GM19043 (cell line): ENCODE measurements at regions not wholly inside any gene's neighbourhood (a gene's known extent, or its start where the extent isn't known, plus 50 kb on each side); places are given as distances from the start of the nearest gene placed in this dataset.

Source experiments
- ATAC-seq: cut with Tn5 transposase; IDR thresholded peaks from one replicate; pipeline ENCODE4 v1.9.1; 2021; ENCODE audit warnings: low read depth; ENCODE audit not compliant: unreplicated experiment

- peak; percentile 84 for ATAC-seq
Measured at GRCh38 chr10:111338805-111339204, 262.0 kb downstream of the ADRA2A start.

DNA sequence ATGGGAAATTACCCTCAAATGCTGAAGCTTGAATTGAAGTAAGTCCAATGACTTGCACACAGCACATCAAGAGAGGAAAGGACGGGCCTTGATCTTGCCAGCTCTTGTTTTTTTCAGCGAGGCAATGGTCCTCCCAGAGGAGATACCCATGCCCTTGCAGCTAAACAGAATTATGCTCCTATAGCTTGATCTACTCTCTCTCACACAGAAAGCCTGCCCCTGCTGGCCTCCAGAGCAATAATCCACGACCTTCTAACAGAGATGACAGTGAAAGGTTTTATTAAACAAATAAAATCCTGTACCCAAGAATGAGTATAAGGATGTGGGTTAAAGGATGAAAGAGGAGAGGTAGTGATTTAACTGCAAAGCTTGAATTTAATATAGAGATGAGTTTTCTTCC is 268.0 kb downstream of the ADRA2A start:
- no peak for ATAC-seq

- ATAC-seq: no peak
Measured at GRCh38 chr10:111347386-111348013, 270.7 kb downstream of the ADRA2A start.

GRCh38 chr10:111348076-111348475 is 271.2 kb downstream of the ADRA2A start:
- no peak for ATAC-seq

DNA sequence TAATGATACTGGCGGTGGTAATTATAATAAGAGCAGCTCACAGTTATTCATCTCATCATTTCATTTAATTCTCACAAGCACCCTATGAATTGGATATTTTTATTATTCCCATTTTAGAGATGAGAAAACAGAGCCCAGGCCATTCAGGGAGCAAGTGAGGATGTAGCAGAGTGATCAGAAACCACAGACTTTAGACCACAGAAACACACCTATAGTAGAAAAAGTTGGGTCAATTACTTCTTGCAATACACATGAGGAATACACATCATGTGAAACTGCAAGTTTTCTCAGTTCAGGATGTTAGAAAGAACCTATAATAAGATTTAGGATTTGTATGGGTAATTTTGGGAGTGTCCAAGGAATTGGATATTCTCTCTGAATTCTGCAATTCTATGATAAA is 278.0 kb downstream of the ADRA2A start:
- no peak for ATAC-seq

DNA sequence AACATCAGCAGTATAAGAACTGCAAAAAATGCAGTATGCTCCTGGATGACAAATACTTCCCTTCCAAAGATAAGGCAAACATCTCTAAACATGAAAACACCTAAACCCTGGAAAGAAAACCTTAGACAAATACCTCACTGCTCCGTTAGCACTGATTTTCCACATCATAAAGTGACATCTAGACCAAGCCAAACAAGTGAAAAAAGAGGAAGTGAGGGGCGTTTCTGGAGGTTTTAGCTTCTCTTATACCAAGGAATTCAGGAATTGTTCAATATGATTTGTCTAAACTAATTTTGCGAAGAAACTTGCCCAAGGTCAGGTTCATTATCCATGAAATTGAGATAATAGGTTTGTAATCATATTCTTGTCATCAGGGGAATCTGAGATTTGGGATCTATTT is 279.7 kb downstream of the ADRA2A start:
- no peak for ATAC-seq

DNA sequence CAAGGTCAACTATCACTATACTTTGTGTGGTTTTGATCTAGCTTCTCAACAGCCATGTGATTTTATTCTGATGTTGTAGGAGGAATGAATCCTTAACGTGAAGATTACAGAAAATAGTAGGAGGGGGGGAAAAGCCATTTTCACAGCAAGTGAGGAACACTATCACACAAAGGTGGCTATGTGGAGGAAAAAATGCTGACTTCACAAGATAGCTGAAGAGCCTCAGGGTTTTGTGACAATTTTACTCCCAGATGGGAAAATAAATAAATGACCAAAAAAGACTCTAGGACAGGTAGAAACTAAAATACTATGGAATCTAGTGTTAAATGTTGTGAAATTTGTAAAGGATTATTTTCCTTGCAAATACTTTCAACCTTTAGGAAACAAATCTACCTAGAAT is 281.0 kb downstream of the ADRA2A start:
- ATAC-seq: no peak

DNA sequence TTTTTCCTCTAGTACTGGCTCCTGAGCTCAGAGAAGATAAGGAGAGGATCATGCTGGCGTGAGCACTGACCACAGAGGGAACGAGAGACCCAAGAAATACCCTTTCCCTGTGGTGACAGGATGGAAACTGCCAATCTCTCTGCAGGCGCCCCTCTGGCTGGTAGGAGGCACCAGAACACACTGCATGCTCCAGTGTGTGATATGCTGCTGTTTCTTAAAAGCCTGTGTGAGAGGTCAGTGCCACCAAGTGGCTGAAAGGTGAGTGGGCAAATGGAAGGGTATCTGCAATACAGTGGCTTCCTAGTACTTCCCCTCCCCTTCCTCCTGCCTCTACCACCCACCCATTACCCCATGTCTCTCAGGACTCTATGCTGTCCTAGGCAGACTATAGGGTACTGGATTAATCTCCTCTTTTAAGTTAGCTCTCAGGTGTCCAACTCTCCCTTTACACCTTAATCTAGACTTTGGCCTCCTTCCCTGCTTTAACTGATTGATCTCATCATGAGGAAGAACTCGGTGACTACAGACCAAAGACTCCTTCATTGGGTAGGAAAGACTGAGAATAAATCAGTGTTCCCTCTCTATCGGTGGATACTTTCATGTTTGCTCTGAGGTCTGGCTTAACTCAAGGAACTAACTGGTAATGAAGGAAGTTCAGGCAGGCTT is 283.6 kb downstream of the ADRA2A start:
- peak; percentile 82 for ATAC-seq

GRCh38 chr10:111367531-111367930 is 290.7 kb downstream of the ADRA2A start:
- no peak for ATAC-seq

GRCh38 chr10:111370101-111370500 is 293.3 kb downstream of the ADRA2A start:
- ATAC-seq: no peak

DNA sequence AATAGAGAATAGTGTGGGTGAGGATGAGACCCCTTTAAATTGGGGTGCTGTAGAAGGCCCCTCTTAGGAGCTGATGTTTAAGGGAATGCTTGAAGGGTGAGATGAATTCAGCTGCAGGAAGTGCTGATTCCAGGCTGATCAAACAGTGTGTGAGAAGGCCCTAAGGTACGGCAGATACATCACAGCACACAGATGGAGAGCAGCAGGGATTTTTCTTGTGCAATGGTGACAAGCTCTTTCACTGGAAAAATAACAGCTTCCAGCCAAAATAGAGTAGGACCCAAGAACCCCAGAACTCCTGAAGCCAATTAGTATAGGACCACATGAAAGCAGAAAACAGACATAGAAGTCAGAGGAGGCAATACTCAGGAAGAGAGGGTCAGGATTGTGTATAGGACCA is 296.9 kb downstream of the ADRA2A start:
- ATAC-seq: no peak

- ATAC-seq: no peak
Measured at GRCh38 chr10:111379534-111380187, 302.8 kb downstream of the ADRA2A start.

GRCh38 chr10:111384556-111384955 is 307.7 kb downstream of the ADRA2A start:
- ATAC-seq: no peak

DNA sequence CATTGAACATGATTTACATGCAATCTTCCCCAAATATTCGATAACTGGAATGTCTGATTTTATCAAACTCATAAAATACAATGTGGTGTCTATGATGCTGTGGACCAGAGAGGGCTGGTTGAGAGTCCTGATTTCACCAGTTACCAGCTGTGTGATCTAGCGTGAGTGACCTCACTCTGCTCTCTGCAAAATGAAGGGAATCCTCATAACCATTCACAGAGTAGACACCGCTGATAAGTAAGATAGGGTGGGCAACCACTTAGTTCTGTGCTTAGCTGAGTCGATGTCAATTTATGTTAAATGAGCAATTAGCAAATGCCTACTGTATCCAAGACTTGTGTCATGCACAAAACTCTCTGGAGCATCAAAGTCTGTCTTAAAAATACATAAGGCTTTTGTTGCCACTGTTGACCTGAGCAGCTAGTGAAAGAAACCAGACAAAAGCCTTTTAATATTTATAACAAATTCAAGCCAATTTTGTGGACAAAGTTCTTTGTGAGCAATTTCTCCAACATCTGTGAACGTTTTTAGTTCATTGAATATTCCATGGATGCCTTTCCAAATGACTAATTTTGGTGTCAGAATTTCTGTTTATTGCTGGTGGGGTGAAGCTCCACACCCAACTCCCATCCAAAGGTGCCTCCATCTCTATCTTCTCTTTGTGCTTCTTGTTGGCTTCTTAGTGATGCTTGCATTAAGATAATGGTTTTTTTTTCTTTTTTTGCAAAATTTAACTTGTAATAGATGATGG is 314.2 kb downstream of the ADRA2A start:
- no peak for ATAC-seq

GRCh38 chr10:111392159-111392558 is 315.3 kb downstream of the ADRA2A start:
- no peak for ATAC-seq

DNA sequence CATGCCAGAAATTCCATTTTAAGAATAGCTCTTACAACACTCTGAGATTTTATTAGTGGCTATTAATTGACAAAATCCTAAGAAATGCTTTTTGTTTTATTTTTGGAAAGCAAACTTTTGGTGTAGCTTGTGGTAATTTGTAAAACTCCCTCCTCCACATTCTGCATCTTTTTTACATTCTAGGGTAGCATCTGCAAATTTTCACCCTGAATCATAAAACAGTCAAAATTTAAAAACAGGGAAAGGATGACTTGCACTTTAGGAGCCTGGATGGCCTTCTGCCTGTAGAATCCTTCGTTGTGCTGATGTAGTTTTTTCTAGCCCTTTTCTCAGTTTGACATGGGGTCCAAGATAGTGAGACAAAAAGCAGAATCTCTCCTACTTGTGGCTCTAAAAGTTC is 316.1 kb downstream of the ADRA2A start:
- no peak for ATAC-seq

DNA sequence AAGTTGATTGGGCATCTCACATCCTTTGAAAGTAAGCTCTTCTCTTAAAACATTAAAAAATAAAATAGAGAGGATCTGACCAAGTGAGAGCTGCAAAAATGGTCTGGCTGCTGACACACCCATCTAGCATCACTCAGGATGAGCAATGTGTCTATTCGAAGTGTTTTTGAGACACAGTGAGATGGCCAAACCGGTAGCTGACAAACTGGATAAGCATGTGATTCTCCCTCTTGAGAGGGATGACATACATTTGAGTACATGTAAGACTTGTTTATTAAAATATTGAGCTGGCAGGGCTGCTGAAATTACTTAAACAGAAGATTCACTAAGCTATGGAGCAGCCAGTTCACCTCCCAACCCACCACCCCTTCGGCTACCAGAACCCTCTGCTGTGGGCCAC is 333.9 kb downstream of the ADRA2A start:
- no peak for ATAC-seq

DNA sequence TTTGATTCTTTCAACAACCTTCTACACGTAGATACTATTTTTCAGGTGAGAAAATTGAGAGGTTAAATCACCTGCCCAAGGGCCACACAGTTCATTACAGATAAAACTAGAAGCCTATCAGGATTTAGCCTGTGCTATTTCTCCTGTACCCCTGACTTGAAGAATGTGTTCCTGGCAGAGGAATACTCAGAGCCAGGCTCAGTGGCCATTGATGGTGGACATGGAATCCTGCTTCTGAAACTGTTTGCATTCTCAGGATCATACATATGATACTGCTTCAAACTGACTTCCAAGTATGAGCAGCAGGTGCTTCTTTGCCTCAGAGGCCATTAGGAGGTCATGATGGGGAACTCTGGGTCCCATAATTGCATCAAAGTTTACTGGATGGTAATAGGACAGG is 348.6 kb downstream of the ADRA2A start:
- ATAC-seq: no peak

- no peak for ATAC-seq
Measured at GRCh38 chr10:111429288-111430028, 352.6 kb downstream of the ADRA2A start.

DNA sequence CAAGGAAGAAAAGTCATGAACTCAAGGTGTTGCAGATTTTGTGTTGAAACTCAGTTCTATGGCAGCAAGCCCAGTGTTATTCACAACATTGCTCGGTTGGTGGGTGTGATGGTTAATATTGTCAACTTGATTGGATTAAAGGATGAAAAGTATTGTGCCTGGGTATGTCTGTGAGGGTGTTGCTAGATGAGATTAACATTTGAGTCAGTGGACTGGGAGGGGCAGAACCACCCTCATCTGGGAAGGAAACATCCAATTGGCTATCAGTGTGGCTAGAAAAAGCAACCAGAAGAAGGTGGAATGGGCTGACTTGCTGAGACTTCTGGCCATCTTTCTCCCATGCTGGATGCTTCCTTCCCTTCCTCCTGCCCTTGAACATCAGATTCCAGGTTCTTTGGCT is 353.2 kb downstream of the ADRA2A start:
- ATAC-seq: no peak

DNA sequence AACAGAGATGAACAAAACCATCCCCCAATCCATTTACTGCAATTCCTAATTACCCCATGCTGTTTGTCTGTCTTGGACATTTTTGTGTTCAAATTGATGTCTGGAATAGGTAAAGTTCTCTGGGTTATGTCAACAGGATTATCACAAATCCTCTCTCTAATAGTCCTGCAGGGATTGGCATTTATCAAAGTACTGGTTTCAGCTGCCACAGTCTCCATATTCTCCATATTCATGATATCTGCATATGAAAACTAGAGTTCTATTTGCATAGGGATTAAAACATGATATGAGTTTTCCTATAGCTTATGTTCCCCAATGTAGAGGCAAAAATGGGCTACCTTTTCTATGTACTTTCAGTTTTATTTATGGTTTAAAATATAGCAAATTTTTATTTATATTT is 355.8 kb downstream of the ADRA2A start:
- no peak for ATAC-seq
